ENCODE measurements at regions not wholly inside any gene's neighbourhood (a gene's known extent, or its start where the extent isn't known, plus 50 kb on each side); places are given as distances from the start of the nearest gene placed in this dataset.

GRCh38 chr14:54213536-54213935 is 183.3 kb upstream of the CDKN3 start:
- DNase-seq = no peak

- no peak for DNase-seq
Observed at GRCh38 chr14:54216827-54217226, 180.0 kb upstream of the CDKN3 start.

- DNase-seq = no peak
Observed at GRCh38 chr14:54219261-54220070, 177.3 kb upstream of the CDKN3 start.

- no peak for DNase-seq
Observed at GRCh38 chr14:54220071-54220703, 176.6 kb upstream of the CDKN3 start.

- no peak for DNase-seq
Observed at GRCh38 chr14:54220704-54221431, 175.9 kb upstream of the CDKN3 start.

GRCh38 chr14:54221432-54221803 is 175.4 kb upstream of the CDKN3 start:
- DNase-seq = no peak

GRCh38 chr14:54221971-54222370 is 174.8 kb upstream of the CDKN3 start:
- no peak for DNase-seq

- DNase-seq = no peak
Observed at GRCh38 chr14:54223831-54224402, 172.9 kb upstream of the CDKN3 start.

GRCh38 chr14:54225457-54226060 is 171.2 kb upstream of the CDKN3 start:
- DNase-seq = no peak

GRCh38 chr14:54226103-54226502 is 170.7 kb upstream of the CDKN3 start:
- no peak for DNase-seq

GRCh38 chr14:54226558-54226957 is 170.2 kb upstream of the CDKN3 start:
- DNase-seq = no peak

GRCh38 chr14:54229136-54229535 is 167.7 kb upstream of the CDKN3 start:
- no peak for DNase-seq

- DNase-seq = no peak
Observed at GRCh38 chr14:54230645-54231044, 166.2 kb upstream of the CDKN3 start.

- DNase-seq = no peak
Observed at GRCh38 chr14:54232735-54233134, 164.1 kb upstream of the CDKN3 start.

- DNase-seq = no peak
Observed at GRCh38 chr14:54241517-54241916, 155.3 kb upstream of the CDKN3 start.

GRCh38 chr14:54251356-54251755 is 145.5 kb upstream of the CDKN3 start:
- no peak for DNase-seq

- no peak for DNase-seq
Observed at GRCh38 chr14:54252072-54252730, 144.6 kb upstream of the CDKN3 start.

GRCh38 chr14:54253195-54253947 is 143.4 kb upstream of the CDKN3 start:
- DNase-seq = no peak

- DNase-seq = no peak
Observed at GRCh38 chr14:54256156-54256555, 140.7 kb upstream of the CDKN3 start.

GRCh38 chr14:54257424-54257823 is 139.4 kb upstream of the CDKN3 start:
- DNase-seq = no peak

- DNase-seq = no peak
Observed at GRCh38 chr14:54258382-54258781, 138.4 kb upstream of the CDKN3 start.

- DNase-seq = no peak
Observed at GRCh38 chr14:54259821-54260220, 137.0 kb upstream of the CDKN3 start.

All from NCI-H2029 (cell line).